ENCODE measurements at regions not wholly inside any gene's neighbourhood (a gene's known extent, or its start where the extent isn't known, plus 50 kb on each side); places are given as distances from the start of the nearest gene placed in this dataset.
"Not testable (repeated sequence)": the region's sequence is repeated elsewhere in the genome, so short reads cannot be mapped to it uniquely, and the experiment has no call there.

DNA sequence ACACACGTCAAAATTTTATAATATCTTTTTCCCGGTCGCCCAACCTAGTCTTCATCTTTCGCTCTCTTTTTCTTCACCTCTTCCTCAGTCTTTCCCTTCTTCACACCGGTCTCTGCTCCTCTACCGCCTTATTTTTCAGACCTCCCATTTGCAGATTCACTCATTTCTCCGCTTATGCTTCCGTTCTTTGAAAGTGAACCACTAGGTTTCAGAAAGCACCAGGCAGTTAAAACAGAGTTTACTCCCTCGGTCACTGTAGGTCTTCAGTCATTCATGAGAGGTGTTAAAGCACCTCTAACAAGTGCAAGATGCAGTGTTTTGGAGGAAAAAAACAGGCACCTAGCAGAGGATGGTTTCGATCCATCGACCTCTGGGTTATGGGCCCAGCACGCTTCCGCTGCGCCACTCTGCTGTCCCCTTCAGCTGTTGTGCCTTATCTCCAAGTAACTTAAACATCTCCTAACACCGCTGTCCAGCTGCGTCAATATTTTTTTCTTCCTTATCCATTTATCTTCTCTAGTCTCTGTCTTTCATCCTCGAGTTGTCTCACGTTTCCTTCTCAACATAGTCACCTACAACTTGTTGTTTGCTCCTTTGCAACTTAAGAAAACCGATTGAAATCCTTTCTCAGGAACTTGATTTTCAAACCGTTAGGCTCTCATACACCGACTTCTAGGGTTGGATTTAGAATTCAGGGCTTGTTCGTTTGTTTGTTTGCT is 119.7 kb upstream of the ZNF184 start:
- peak; percentile 91 for DNase-seq (ENCODE audit: low spot score)

DNA sequence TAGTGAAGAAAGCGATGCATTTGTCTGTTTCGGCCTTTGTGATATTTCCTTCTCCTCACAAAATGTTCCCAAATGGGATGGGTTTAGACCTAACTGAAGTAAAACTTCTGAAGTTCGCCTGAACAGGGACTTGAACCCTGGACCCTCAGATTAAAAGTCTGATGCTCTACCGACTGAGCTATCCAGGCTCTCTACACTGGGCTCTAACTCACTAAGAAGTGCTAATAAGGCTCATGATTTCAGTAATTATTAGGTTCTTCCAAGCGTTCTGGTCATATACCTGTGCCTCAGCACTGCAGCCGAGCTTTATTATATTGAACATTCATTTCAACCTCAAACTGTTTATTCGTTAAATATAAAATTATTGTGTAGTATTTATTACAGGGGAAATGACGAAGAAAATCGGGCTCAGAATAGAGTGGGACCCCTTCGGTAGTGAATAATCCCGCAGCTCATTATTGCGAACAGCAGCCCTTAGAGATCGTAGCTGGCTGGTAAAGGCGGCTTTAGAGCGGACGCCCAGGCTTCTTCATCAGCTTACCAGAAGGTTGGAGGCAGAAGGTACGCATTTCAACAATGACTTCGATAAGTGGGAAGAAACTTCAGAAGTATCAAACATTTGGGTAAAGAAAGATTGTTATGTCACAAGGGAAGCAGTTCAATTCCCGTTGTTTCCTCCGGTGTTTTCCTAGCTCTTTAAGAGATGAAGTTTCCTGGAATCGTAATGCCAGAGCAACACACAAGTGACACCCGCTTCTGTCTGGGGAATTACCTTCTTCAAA is 119.0 kb upstream of the ZNF184 start:
- DNase-seq (ENCODE audit: low spot score), result peak; percentile 58

DNA sequence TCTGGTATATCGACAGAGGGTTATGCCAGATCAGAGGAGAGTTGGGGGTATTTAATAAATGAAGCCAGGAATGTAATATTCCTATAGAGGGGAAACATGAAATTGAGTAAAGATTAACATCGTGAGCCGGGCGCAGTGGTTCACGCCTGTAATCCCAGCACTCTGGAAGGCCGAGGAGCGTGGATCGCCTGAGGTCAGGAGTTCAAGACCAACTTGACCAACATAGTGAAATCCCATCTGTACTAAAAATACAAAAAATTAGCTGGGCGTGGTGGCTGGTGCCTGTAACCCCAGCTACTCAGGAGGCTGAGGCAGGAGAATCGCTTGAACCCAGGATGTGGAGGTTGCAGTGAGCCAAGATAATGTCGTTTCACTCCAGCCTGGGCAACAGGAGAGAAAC is 112.4 kb upstream of the ZNF184 start:
- not testable (repeated sequence) for DNase-seq (ENCODE audit: low spot score)

DNA sequence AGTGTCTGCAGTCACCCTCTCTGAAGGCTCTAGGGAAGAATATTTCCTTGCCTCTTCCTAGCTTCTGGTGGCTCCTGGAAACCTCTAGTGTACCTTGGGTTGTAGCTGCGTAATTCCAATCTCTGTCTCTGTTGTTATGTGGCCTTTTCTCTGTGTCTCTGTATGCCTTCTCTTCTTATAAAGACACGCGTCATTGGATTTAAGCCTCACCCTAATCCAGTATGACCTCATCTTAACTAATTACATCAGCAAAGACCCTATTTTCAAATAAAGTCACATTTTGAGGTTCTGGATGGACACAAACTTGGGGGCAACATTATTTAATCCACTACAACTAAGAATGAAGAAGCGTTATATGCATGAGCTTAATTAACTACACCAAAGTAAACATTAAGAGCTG is 111.4 kb upstream of the ZNF184 start:
- no peak for DNase-seq (ENCODE audit: low spot score)

DNA sequence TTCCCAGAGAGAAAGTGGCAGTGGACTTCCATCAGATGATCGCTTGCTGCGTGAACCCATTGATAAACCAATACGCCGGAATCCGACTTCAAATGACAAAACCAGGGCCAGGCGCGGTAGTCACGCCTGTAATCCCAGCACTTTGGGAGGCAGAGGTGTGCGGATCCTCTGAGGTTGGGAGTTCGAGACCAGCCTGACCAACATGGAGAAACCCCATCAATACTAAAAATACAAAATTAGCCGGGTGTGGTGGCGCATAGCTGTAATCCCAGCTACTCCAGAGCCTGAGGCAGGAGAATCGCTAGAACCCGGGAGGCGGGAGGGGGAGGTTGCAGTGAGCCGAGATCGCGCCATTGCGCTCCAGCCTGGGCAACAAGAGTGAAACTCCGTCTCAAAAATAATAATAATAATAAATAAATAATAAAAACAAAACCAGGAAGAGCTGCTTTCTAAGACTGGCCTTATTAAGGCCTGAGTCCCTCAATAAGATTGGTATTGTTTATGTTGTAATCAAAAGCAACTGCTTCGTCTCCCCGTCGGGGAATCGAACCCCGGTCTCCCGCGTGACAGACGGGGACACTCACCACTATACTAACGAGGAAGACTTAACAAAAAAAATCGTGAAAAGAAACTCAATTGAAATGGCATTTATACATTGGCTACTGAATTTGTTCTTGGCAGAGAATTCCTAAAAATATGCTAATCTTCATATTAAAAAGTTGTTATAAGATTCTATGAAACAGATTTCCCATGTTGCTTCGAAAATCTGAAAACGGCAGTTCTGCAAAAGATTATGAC is 110.2 kb upstream of the ZNF184 start:
- peak; percentile 66 for DNase-seq (ENCODE audit: low spot score)

DNA sequence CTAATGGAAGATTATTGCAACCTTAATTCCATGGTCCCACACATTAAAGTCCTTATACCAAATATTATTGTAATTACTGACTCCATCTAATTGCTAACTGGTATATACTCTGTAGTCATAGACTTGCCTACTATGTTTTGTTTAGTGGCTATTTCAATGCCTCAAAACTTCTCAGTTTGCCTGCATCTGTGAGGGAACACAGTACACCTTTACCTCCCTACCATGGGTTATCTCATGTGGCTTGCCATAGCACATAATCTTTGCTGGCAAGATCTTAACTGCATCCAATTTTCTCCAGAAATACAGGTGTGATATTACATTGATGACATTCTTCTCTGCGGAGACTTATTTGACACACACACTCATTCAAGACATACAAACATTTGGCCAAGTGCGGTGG is 107.1 kb upstream of the ZNF184 start:
- DNase-seq (ENCODE audit: low spot score), result no peak

DNA sequence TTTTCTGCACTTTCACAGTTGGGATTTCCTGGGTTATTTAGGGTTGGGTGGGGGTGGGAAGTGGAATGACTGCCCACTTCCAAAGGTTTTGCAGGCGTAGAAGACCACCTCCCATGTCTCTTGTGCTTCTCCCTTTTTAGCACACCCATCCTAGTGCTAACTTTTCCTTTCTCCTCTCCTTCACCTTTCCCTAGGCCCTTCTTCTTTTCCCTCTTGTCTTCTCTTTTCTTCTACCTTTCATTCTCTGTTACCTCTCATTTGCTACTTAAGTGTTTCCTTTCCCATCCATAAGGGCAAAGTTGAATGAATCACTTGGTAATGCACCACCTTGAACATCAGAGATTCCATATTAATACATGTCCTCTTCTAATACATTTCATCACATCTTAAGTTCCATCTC is 105.0 kb upstream of the ZNF184 start:
- DNase-seq (ENCODE audit: low spot score), result no peak

DNA sequence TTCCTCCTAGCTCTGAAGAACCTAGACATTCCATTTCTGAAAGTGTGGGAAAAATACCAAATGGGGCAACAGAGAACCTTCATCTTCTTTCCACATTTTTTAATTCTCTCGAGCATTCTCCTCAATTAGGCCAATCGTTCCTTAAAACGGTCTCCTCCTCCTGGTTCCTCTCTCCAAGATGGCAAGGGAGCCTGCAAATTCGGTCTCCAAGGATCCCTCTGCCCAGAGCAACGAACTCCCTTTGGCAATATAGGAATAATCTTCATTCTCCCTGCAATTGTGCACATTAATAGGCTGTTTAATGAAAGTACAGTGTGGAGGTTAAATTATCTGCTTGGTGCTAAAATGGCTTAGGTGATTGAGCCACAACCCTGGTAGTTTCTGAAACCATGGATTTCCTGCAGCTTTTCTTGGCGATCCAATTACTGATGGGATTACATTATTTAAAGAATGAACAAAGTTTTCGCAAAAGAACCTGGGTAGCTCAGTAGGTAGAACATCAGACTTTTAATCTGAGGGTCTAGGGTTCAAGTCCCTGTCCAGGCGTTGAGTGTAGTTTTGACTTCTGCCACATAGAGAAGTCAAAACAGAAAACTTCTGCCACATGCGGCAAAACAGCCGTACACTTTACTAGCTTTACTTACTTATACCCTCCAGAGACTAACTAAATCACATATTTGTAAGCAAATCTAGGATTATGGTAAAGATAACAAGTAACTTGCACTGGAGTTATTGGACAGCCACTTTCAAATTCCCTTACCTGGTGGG is 102.9 kb upstream of the ZNF184 start:
- peak; percentile 31 for DNase-seq (ENCODE audit: low spot score)

DNA sequence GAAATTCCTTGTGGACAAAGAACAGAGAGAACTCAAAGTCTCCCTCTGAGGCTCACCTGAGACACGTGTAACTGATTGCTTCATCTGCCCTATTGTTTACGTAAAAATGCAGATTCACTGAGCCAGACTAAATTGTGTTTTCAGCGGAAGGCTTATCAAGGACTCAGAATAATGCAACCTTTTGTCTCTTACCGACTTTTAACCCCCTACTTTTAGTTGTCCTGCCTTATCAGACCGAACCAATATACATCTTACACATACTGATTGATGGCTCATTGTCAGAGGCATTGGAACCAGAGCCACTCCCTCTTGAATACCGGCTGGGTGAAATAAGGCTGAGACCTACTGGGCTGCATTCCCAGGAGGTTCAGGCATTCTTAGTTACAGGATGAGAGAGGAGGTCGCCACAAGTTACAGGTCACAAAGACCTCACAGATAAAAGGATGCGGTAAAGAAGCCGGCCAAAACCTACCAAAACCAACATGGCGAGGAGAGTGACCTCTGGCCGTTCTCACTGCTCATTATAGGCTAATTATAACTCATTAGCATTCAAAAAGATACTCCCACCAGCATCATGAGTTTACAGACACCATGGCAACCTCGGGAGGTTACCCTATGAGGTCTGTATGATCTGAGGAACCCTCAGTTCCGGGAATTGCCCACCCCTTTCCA is 95.5 kb upstream of the ZNF184 start:
- no peak for DNase-seq (ENCODE audit: low spot score)

DNA sequence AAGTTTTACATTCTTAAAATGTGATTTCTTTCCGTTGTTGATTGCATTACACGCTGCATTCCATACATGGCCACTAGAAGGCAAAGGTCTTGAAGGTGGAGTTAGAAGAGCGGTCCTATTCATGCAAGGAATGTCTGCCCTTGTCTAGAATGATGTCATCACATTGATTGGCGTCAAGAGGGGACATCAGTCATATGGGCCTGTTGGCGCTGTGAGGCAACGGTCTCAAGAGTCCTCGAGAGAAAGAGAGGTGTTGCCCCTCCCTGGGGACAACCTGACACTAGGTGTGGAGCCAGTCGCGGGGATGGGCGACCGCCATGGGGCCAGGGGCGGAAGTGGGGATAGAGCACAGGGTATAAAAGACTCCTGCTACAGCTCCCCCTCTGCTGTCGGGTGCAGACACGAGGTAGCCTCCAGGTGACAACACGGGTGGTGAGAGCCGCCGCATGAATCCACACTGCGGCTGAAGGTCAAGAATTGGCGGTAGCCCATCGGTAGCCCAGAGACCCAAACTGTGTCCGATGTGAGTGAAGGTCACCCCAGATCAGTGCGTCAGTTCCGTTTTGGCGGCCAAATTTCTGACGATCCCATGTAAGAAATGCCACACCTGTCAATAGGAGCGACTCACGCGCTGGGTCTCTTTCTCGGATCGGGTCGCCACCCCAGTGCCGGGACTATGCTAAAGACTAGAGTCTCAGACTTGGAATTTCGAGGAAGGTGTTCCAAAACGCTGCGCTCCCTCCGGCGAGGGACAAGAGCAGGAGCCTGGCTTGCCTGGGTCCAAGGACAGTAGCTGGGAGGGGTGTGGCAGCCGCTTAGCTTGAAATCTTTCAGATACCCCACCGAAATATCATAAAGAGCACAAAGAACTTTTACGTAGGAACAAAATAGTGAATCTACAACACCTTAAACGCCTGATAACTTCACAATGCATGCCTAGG is 93.2 kb upstream of the ZNF184 start:
- DNase-seq (ENCODE audit: low spot score), result no peak

DNA sequence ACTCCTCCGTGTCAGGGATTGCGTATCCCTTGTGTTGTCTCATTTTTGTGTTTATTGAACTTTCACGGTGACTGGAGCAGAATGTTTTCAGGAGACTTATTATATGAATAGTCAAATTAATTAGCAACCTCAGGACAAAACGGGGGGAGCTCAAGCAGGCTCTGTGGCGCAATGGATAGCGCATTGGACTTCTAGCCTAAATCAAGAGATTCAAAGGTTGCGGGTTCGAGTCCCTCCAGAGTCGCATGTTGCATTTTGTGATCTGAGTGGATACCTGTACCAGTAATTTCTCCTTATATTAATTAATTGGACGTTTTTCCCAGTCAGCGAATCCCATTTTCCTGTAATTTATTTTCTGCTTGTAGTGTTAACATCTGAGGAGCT is 89.1 kb upstream of the ZNF184 start:
- DNase-seq (ENCODE audit: low spot score), result no peak

DNA sequence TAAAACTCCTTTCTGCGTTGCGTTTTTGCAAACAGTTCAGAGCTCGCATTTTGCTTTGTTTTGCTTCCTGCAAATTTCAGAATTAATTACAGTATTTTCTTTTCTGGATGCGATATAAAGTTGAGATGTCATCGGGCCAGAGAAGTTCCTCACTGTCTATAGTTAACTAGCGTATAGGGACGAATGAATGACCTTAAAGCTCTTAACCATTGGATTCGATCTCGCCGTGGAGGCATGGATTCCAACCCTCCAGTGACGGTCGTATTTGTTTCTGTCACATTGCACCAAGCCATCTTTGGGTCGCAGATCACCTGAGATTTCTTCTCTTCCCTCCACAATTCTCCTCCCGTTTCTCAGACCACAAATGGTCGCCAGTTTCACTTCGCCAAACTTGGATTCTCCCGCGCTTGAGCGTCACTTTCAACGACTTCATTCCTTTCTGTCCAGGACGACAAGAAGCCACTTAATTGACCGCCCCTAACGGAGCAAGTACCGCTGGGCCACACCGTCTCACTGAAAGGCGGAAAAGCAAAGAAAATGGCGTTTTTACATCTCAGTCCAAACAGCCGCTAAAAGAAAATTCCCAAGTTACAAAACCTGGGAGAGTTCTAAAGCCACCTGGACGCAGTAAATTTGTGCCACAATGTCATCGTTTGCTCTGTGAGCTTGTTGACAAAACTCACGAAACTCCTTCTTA is 85.3 kb upstream of the ZNF184 start:
- no peak for DNase-seq (ENCODE audit: low spot score)

DNA sequence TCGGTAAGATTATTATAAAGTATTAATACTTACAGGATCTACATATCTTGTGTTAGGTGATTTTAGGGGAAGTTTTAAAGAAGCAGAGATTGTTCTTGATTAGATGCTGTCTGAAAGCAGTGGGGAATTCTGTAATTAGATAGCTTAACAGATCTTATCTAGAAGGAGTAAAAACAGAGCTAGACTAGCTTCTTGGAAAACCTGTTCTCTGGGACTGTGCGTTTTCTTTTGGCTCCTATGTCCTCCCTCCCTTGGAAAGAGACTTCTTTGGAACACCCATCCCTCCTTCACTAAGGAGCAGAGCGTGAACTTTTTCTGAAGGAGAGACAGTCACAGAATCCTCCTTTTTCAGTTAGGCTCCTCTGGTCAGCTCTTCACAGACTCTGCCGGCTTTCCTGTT is 83.5 kb upstream of the ZNF184 start:
- DNase-seq (ENCODE audit: low spot score), result no peak

DNA sequence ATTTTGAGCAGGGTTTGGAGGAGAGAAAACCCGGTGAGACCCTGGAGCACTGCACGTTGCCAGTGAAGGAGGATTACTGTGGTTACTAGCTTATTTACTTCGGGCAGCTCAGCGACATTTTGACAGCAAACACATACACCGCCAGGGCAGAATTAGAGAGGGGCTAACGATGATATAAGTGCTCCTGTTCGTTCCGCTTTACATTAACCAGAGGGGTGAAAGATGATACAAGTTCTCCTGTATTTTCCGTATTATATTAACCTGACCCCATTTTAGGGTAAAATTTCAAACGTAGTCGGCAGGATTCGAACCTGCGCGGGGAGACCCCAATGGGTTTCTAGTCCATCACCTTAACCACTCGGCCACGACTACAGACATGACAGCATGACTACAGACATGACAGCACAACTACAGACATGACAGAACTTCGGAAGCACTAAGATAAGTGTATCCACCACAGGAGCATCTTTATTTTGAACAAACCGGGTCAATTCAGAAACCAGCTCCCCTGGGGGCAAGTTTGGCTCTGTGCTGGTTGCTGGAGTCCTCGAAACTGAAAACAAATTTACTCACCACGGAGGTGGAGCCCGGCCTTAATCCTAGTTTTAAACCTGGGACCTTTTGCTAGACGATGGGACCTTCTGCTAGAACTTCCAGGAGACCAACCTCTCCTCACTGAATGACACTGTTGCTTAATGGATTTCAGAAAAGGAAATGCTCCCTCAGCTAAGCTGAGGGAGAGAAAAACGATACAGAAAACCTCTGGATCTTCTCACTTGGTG is 80.4 kb upstream of the ZNF184 start:
- DNase-seq (ENCODE audit: low spot score), result peak; percentile 79

DNA sequence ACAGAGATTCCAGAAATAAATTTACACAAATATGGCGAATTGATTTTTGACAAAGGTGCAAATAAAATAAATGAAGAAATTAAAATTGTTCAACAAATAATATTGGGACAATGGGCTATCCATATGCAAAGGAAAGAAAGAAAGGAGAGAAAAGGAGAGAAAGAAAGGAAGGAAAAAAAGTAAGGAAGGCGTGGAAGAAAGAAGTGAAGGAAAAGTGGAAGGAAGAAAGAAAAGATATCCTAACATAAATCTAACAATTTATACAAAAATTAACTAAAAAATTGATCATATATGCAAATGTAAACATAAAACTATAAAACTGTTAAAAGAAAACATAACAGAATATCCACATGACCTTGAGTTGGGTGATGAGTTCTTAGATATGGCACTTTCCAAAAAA is 78.7 kb upstream of the ZNF184 start:
- no peak for DNase-seq (ENCODE audit: low spot score)

DNA sequence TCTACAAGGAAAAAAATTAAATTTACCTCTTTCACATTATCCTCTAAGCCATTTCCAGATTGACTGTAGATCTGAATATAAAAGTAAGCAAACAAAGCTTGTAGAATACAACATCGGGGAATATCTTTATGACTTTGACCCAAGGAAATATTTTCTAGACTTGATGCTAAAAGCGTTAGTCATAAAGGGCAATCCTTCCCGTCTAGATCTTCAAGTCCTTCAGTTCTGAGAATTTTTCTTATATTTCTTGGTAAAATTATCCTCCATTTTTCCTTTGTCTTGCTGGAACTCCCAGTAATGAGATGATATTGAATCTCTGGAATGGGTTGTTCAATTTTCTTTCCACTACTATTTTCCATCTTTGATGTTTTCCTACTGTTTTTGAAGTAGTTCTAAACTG is 77.8 kb upstream of the ZNF184 start:
- DNase-seq (ENCODE audit: low spot score), result no peak

DNA sequence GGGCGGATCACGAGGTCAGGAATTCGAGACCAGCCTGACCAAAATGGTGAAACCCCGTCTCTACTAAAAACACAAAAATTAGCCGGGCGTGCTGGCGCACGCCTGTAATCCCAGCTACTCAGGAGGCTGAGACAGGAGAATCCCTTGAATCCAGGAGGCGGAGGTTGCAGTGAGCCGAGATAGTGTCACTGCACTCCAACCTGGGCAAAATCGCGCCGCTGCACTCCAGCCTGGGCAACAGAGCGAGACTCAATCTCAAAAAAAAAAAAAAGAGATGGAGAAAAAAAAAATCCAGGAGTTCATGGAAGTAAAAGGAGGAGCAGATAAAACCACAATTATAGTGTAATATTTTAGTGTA is 76.3 kb upstream of the ZNF184 start:
- not testable (repeated sequence) for DNase-seq (ENCODE audit: low spot score)

DNA sequence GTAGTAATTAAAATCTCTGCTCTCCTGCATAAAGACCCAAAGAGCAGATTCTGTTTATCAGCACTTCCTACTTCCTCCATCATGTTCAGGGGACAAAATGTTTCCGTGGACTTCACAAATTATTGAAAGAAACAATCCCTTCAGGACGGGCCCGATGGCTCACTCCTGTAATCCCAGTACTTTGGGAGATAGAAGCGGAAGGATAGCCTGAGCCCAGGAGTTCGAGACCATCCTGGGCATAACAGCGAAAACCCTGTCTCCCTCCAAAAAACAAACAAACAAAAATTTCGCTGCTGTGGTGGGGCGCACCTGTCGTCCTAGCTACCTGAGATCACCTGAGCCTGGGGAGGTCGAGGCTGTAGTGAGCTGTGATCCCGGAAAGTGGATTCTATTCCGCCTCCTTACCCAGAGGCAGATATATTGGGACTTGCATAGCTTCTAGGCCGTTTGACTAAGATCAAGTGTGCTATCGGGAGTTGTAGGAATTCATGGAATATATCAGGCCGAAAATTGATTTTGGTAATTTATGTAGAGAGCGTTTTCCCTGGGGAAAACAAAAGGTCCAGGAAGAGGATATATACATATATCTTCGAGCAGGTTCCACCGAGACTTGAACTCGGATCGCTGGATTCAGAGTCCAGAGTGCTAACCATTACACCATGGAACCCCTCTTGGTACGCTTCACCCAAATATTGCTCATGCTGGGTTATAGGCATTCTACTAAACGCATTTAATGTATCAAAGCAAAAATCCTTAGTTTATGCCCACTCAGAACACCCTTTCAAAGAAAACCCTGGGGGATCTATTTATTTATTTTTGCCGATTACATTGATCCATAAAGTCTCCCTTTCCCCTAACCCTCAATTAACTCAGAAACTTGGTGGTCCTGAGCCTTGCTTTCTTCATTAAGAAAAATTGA is 74.5 kb upstream of the ZNF184 start:
- DNase-seq (ENCODE audit: low spot score), result peak; percentile 66
